Natural killer cell (primary cell): ENCODE measurements at regions not wholly inside any gene's neighbourhood (a gene's known extent, or its start where the extent isn't known, plus 50 kb on each side); places are given as distances from the start of the nearest gene placed in this dataset.

Experiments
- ATAC-seq, 3 donors: fragments of 150-1000 bp in 2 of 3; fragments of 200-7000 bp in 1 of 3; cut with Tn5 transposase; 1 replicate in 1 of 3; 2 replicates in 2 of 3; pipeline ENCODE4 v1.10.0; 2021; ENCODE audit warnings: mild to moderate bottlenecking in 2 of 3, moderate library complexity in 2 of 3
- DNase-seq, 2 donors: peaks; one replicate each; pipeline versions ENCODE4 v3.0.0 to v3.0.0-alpha.2; 2013 to 2021; ENCODE audit warnings: mixed read lengths in 1 of 2
- H3K27ac ChIP-seq: one replicate; pipeline ENCODE4 v1.5.1; 2013; ENCODE audit warnings: mild to moderate bottlenecking, low read length
- H3K27me3 ChIP-seq: one replicate; pipeline ENCODE4 v1.6.1; 2013; ENCODE audit warnings: low read length; ENCODE audit not compliant: control insufficient read depth, insufficient read depth
- H3K36me3 ChIP-seq: one replicate; pipeline ENCODE4 v1.6.1; 2013; ENCODE audit warnings: low read length; ENCODE audit not compliant: control insufficient read depth, insufficient read depth
- H3K4me1 ChIP-seq: one replicate; pipeline ENCODE4 v1.6.1; 2013; ENCODE audit warnings: low read length; ENCODE audit not compliant: control insufficient read depth, insufficient read depth
- H3K4me3 ChIP-seq: one replicate; pipeline ENCODE4 v1.5.1; 2013; ENCODE audit warnings: low read length
- H3K9me3 ChIP-seq: one replicate; pipeline ENCODE4 v1.6.1; 2013; ENCODE audit warnings: low read length; ENCODE audit not compliant: control insufficient read depth, insufficient read depth
- H3K27ac Mint-ChIP-seq, 2 donors: one replicate each; pipeline ENCODE4 v1.8.0; 2022; ENCODE audit warnings: mild to moderate bottlenecking in 2 of 2, mixed read lengths in 2 of 2, moderate library complexity in 1 of 2
- H3K27me3 Mint-ChIP-seq, 2 donors: one replicate each; pipeline ENCODE4 v1.8.0; 2022; ENCODE audit warnings: low read depth in 2 of 2, mixed read lengths in 2 of 2
- H3K36me3 Mint-ChIP-seq: one replicate; pipeline ENCODE4 v1.8.0; 2022; ENCODE audit warnings: mixed read lengths
- H3K4me1 Mint-ChIP-seq, 2 donors: one replicate each; pipeline ENCODE4 v1.8.0; 2022; ENCODE audit warnings: mixed read lengths in 2 of 2
- H3K4me3 Mint-ChIP-seq: one replicate; pipeline ENCODE4 v1.8.0; 2022; ENCODE audit warnings: mild to moderate bottlenecking, moderate library complexity, mixed read lengths
- H3K9me3 Mint-ChIP-seq, 2 donors: one replicate each; pipeline ENCODE4 v1.8.0; 2022; ENCODE audit warnings: mixed read lengths in 2 of 2
- WGBS: methylation state at CpG from one replicate; pipeline ENCODE4 v1.1.7; 2013; ENCODE audit warnings: missing lambda C conversion rate; ENCODE audit not compliant: insufficient coverage; 5-methylcytosine and 5-hydroxymethylcytosine counted together
- intact Hi-C: fragments of 100-400 bp; cut with micrococcal nuclease; formaldehyde crosslinking; loops from one replicate; pipeline ENCODE4 v1.14.2; 2022
- TF ChIP-seq, protein P1 (sequence below): fragments of 200-600 bp; IDR thresholded peaks from one replicate; pipeline ENCODE4 v1.8.0; 2022; ENCODE audit warnings: antibody characterized with exemption

- Histone ChIP-seq H3K36me3 (no peaks in the 10 kb centered on the region), H3K27ac (no peak overlapping the region), H3K4me3 (no peak overlapping the region), H3K27me3 (no peaks in the 10 kb centered on the region), H3K9me3 (no peaks in the 10 kb centered on the region), H3K4me1 (no peaks in the 10 kb centered on the region)
- Mint-ChIP-seq H3K36me3 (no peaks in the 10 kb centered on the region), H3K4me1 (no peaks in the 10 kb centered on the region), H3K9me3 (peaks cover 3 to 9% of the 10 kb centered on the region in 2 donors), H3K27me3 (no peaks in the 10 kb centered on the region), H3K27ac (no peak overlapping the region), H3K4me3 (no peak overlapping the region)
- 42% methylated on average over 4 of the region's 4 CpGs for WGBS
- intact Hi-C loops = no loop called here
- DNase-seq (no peak), ATAC-seq (no peak)
- TF ChIP-seq, protein P1, sequence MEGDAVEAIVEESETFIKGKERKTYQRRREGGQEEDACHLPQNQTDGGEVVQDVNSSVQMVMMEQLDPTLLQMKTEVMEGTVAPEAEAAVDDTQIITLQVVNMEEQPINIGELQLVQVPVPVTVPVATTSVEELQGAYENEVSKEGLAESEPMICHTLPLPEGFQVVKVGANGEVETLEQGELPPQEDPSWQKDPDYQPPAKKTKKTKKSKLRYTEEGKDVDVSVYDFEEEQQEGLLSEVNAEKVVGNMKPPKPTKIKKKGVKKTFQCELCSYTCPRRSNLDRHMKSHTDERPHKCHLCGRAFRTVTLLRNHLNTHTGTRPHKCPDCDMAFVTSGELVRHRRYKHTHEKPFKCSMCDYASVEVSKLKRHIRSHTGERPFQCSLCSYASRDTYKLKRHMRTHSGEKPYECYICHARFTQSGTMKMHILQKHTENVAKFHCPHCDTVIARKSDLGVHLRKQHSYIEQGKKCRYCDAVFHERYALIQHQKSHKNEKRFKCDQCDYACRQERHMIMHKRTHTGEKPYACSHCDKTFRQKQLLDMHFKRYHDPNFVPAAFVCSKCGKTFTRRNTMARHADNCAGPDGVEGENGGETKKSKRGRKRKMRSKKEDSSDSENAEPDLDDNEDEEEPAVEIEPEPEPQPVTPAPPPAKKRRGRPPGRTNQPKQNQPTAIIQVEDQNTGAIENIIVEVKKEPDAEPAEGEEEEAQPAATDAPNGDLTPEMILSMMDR = no peak
Observed at GRCh38 chr9:108525186-108525585, 330.6 kb downstream of the ACTL7B start.

DNA sequence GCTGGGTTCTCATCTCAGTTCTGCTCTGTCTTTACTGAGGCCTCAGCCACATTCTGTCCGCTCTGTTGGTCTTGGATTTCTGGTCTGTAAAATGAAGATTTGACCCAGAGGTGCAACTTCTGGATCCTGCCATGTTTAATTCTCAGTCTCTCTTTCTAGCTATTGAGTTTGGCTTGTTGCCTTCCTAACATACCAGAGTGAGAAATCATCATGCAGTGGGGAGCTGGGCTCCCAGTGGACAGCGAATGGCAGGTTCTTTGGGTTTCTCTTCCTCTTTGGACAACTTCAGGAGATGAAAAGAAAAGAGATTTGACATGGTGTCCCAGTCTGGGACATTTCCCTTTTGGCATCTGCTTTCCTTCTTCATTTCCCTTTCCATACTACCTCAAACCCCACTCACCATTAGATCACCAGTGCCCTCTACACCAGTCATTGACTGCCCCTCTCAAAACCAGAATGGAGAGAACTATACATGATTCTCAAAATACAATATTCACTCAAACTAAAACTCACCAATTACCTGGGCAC lies 334.7 kb downstream of the ACTL7B start:
- DNase-seq (no peak), ATAC-seq (no peak)
- Mint-ChIP-seq H3K36me3 (no peaks in the 10 kb centered on the region), H3K9me3 (peaks cover 2 to 7% of the 10 kb centered on the region in 2 donors), H3K27me3 (no peaks in the 10 kb centered on the region), H3K4me1 (no peaks in the 10 kb centered on the region), H3K4me3 (no peak overlapping the region), H3K27ac (no peak overlapping the region)
- intact Hi-C loops = no loop called here
- Histone ChIP-seq H3K9me3 (no peaks in the 10 kb centered on the region), H3K4me3 (no peak overlapping the region), H3K27ac (no peak overlapping the region), H3K27me3 (no peaks in the 10 kb centered on the region), H3K36me3 (no peaks in the 10 kb centered on the region), H3K4me1 (no peaks in the 10 kb centered on the region)
- TF ChIP-seq, protein P1 = no peak
- WGBS = 94% methylated on average over 2 of the region's 2 CpGs

- DNase-seq = no peak
- intact Hi-C loops = no loop called here
- Mint-ChIP-seq H3K36me3 (no peaks in the 10 kb centered on the region), H3K27ac (no peak overlapping the region), H3K27me3 (no peaks in the 10 kb centered on the region), H3K4me3 (no peak overlapping the region), H3K9me3 (peaks cover 5 to 7% of the 10 kb centered on the region in 2 donors), H3K4me1 (no peaks in the 10 kb centered on the region)
- H3K27me3 ChIP-seq = no peaks in the 10 kb centered on the region
- ATAC-seq = no peak
- no peak overlapping the region for H3K27ac ChIP-seq
- WGBS = 66% methylated on average over 2 of the region's 2 CpGs
- no peak overlapping the region for H3K4me3 ChIP-seq
- H3K9me3 ChIP-seq = no peaks in the 10 kb centered on the region
- H3K4me1 ChIP-seq = no peaks in the 10 kb centered on the region
- no peaks in the 10 kb centered on the region for H3K36me3 ChIP-seq
- TF ChIP-seq, protein P1 = no peak
Observed at GRCh38 chr9:108519437-108519836, 336.3 kb downstream of the ACTL7B start.

DNA sequence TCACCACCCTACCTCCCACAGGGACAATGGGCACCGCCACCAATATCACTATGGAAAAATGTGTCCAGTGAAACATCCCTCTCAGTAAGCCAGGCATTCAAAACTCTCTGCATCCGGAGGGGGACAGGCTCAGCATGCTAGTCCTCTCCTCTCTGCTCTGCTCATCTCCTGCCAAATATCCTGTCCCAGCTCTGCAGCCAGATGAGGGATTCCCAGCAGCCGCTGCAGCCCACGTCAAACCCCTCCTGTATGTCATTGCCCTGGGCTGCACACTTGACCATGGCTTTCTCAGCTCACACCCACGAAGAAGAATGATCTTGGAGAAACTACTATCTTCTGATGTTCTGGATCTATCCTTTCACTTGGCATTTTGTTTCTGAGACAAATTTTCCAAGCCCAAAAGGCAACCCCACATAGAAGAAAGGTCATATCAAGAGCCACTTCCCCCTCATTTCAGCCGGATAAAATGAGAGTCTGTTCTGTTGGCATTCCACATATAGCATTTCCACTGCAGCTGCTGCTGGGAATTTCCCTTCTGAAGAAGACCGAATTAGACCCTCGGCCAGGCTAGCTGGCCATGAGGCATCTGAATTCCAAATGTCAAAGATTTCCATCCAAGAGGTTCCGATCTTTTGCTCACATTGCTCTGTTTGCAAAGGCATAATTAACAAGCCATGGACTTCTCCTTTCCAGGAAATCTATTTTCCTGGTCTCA lies 338.0 kb downstream of the ACTL7B start:
- TF ChIP-seq, protein P1 = no peak
- ATAC-seq (no peak), DNase-seq (no peak)
- H3K36me3 ChIP-seq = no peaks in the 10 kb centered on the region
- H3K4me3 ChIP-seq = no peak overlapping the region
- no peaks in the 10 kb centered on the region for H3K9me3 ChIP-seq
- H3K4me1 ChIP-seq = no peaks in the 10 kb centered on the region
- 84% methylated on average over 9 of the region's 9 CpGs for WGBS
- Mint-ChIP-seq H3K36me3 (no peaks in the 10 kb centered on the region), H3K27me3 (no peaks in the 10 kb centered on the region), H3K4me3 (no peak overlapping the region), H3K9me3 (peaks cover 5% of the 10 kb centered on the region in 2 donors), H3K27ac (no peak overlapping the region), H3K4me1 (no peaks in the 10 kb centered on the region)
- intact Hi-C loops = no loop called here
- H3K27me3 ChIP-seq = no peaks in the 10 kb centered on the region
- H3K27ac ChIP-seq = no peak overlapping the region
